PC-3 (cell line): ENCODE measurements at regions not wholly inside any gene's neighbourhood (a gene's known extent, or its start where the extent isn't known, plus 50 kb on each side); places are given as distances from the start of the nearest gene placed in this dataset.

Experiments used
- CTCF ChIP-seq: fragments of 300-600 bp; sonication (generic); conservative IDR thresholded peaks from 2 replicates; pipeline ENCODE4 v1.5.1; 2017; ENCODE audit warnings: antibody characterized with exemption, low read depth, mild to moderate bottlenecking, low read length
- EZH2 ChIP-seq: fragments of 300-600 bp; sonication (generic); IDR thresholded peaks from one replicate; pipeline ENCODE4 v1.6.1; 2017; ENCODE audit warnings: antibody characterized with exemption, mild to moderate bottlenecking, low read length; ENCODE audit not compliant: unreplicated experiment
- EZH2phosphoT487 ChIP-seq: fragments of 300-600 bp; sonication (generic); IDR thresholded peaks from 2 replicates; pipeline ENCODE4 v1.6.1; 2018; ENCODE audit warnings: mild to moderate bottlenecking, antibody characterized with exemption, low read length, borderline replicate concordance

- no peak for TF ChIP-seq EZH2phosphoT487
- TF ChIP-seq CTCF, result no peak
- no peak for TF ChIP-seq EZH2
Observed at GRCh38 chr5:17952231-17952630, 318.0 kb downstream of the TAF11L14 start.
